ENCODE measurements at regions not wholly inside any gene's neighbourhood (a gene's known extent, or its start where the extent isn't known, plus 50 kb on each side); places are given as distances from the start of the nearest gene placed in this dataset.
A peak's percentile ranks its signal among the peaks of the same experiment; 100 is the strongest.
"Not testable (repeated sequence)": the region's sequence is repeated elsewhere in the genome, so short reads cannot be mapped to it uniquely, and the experiment has no call there.

DNA sequence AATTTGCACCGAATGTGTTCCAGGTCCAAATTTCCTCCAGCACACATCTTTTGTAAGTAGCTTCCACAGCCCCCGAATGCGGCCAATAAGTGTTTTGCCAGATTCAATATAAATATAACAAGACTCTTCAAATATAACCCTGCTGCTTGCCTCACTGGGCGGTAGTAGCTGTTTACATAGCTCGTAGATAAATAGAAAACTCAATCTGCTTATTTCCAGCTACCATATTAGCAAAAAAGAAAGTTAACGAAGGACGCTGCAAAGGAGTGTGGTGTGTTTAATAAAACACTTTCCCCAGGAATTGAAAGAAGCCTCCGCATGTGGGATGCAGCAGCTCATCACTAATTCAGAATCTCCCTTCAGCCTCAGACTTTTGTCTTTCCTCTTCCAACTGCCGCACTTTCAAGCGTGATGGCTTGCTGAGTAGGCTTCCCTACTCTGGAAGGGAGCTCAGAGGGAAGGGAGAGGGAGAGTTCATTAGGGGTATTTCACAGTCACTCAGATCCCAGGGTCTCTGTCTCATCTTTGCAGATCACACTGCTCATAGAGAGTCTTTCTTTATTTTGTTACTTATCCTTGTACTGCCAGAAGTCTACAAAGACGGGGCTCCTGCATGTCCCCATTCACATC lies 367.0 kb downstream of the RND3 start:
- TF ChIP-seq, protein P1, sequence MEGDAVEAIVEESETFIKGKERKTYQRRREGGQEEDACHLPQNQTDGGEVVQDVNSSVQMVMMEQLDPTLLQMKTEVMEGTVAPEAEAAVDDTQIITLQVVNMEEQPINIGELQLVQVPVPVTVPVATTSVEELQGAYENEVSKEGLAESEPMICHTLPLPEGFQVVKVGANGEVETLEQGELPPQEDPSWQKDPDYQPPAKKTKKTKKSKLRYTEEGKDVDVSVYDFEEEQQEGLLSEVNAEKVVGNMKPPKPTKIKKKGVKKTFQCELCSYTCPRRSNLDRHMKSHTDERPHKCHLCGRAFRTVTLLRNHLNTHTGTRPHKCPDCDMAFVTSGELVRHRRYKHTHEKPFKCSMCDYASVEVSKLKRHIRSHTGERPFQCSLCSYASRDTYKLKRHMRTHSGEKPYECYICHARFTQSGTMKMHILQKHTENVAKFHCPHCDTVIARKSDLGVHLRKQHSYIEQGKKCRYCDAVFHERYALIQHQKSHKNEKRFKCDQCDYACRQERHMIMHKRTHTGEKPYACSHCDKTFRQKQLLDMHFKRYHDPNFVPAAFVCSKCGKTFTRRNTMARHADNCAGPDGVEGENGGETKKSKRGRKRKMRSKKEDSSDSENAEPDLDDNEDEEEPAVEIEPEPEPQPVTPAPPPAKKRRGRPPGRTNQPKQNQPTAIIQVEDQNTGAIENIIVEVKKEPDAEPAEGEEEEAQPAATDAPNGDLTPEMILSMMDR (IDR thresholded peaks at IDR 0.05; ENCODE audit: low read length, missing control alignments), result no peak
- H3K4me3 ChIP-seq (replicated peaks; ENCODE audit: low read depth, low read length), result no peak overlapping the region
- no peak for DNase-seq (ENCODE audit: low read depth)

- H3K4me3 ChIP-seq (replicated peaks; ENCODE audit: low read depth, low read length), result no peak overlapping the region
- TF ChIP-seq, protein P1 (IDR thresholded peaks at IDR 0.05; ENCODE audit: low read length, missing control alignments), result no peak
- DNase-seq (ENCODE audit: low read depth), result no peak
These were observed 367.6 kb downstream of the RND3 start for GRCh38 chr2:150119819-150120218.

DNA sequence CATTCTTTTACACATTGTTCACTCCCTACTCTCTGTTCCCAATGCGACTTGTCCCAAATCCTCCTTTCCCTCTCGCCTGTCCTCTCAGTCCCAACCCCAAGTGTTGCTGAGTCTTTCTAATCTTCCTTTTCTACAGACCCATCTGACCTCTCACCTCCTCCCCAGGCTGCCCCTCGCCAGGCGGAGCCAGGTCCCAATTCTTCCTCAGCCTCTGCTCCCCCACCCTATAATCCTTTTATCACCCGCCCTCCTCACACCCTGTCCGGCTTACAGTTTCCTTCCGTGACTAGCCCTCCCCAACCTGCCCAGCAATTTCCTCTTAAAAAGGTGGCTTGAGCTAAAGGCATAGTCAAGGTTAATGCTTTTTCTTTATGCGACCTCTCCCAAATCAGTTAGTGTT lies 373.4 kb downstream of the RND3 start:
- not testable (repeated sequence) for DNase-seq (ENCODE audit: low read depth); H3K4me3 ChIP-seq (replicated peaks; ENCODE audit: low read depth, low read length)

DNA sequence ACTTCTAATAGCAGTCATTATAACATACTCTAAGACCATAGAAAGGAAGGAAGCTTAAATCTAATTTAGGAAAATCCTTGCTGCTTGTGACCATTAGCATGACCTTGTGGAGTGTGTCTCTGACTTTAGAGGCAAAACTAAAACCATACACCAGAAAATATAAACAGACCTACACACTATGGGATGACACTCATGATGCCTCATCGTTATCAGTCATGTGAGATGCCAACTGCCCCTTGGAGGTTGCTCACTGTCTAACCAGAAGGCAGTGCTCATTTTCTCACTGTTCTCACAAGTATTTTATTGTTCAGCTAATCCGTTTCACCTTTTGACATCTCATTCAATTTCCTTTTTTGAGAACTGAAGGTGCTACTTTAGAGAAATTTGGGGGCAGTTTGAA lies 376.9 kb downstream of the RND3 start:
- H3K4me3 ChIP-seq (replicated peaks; ENCODE audit: low read depth, low read length), result no peak overlapping the region
- DNase-seq (ENCODE audit: low read depth), result no peak
- TF ChIP-seq, protein P1 (IDR thresholded peaks at IDR 0.05; ENCODE audit: low read length, missing control alignments), result no peak

DNA sequence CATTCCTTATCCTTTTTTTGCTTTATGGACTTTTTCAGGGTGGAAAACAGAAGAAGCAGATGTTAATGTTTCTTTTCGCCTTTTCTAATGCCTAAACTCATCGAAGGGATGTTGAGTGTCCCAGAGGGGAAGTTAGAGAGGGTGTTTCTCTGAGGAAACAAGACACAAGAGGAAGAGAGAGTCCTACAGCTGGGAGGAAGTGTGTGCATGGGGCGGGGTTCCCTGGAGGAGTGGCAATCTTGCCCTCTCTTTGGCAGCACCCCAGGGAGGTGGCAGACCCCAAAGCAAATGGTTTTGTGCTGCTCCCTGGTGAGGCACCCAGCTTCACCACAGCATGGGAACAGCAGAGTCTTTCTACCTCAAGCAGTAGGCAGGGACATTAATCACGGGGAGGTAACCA lies 377.6 kb downstream of the RND3 start:
- DNase-seq (ENCODE audit: low read depth), result no peak

DNA sequence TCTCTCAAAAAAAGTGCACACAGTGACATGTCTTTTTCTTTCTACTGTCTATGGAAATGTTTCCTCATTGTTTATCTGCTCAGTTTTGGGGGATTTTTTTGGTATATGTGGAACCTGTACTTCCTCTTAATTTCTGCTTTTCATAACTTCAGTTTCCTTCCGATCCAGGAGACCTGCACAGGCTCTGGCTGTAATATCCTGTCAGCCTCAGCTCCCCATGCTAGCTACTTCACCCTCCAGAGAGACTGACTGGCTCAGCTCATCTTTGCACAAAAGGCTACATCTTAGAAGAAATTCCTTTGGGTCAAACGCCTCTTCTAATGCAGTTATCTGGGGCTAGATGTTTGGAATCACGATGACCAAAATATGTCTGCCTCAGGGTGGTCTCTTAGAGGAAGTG lies 378.4 kb downstream of the RND3 start:
- TF ChIP-seq, protein P1 (IDR thresholded peaks at IDR 0.05; ENCODE audit: low read length, missing control alignments), result no peak
- DNase-seq (ENCODE audit: low read depth), result no peak
- H3K4me3 ChIP-seq (replicated peaks; ENCODE audit: low read depth, low read length), result no peak overlapping the region

More for the DNA sequence above, 377.6 kb downstream of the RND3 start:
- TF ChIP-seq, protein P1 (IDR thresholded peaks at IDR 0.05; ENCODE audit: low read length, missing control alignments), result no peak
- H3K4me3 ChIP-seq (replicated peaks; ENCODE audit: low read depth, low read length), result no peak overlapping the region

DNA sequence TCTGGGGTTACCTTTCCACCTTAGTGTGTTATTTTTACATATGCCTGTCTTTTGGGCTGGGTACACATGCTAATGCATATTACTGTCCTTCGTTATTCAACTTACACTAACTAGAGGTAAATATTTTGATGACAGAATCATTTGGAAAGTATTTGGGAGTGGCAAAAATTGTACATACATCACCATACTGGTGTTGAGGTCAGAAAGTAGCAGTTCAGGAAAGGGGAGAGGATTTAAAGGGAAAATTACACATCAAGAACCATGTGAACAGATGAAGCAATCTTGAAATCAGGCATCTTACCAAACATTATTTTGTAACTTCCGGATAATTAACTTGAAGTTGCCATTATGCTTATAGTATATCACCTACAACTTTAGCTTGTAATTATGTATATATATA lies 379.7 kb downstream of the RND3 start:
- TF ChIP-seq, protein P1 (IDR thresholded peaks at IDR 0.05; ENCODE audit: low read length, missing control alignments), result no peak
- peak; percentile 31 for DNase-seq (ENCODE audit: low read depth)
- H3K4me3 ChIP-seq (replicated peaks; ENCODE audit: low read depth, low read length), result no peak overlapping the region
